ENCODE measurements at regions not wholly inside any gene's neighbourhood (a gene's known extent, or its start where the extent isn't known, plus 50 kb on each side); places are given as distances from the start of the nearest gene placed in this dataset.

GRCh38 chr3:152172460-152172859 is 96.3 kb upstream of the MBNL1 start:
- ChIA-PET POLR2A (no interaction called here), CTCF (interaction anchor here (1.1 kb wide), 1 partner anchor 11 kb away, joined by 3 read pairs; no protein-coding TSS in a partner anchor)
- Histone ChIP-seq H3K36me3 (replicated peaks in 1 of 2; ENCODE audit: control extremely low read depth in 1 of 2, control insufficient read depth in 1 of 2, extremely low read depth in 1 of 2, insufficient read depth in 2 of 2, low read length in 1 of 2) (peaks cover 0 to 10% of the 10 kb centered on the region in 2 experiments), H3K9ac (ENCODE audit: low read length) (no peak overlapping the region), H3K27ac (ENCODE audit: low read length in 2 of 2) (no peak overlapping the region), H3K9me3 (ENCODE audit: control extremely low read depth in 1 of 3, control insufficient read depth in 2 of 3, insufficient read depth in 1 of 3, low read length in 2 of 3) (peaks cover 0 to 3% (median 2%) of the 10 kb centered on the region in 3 donors), H3K4me2 (replicated peaks; ENCODE audit: low read depth, low read length, poor library complexity, severe bottlenecking) (no peak overlapping the region), H3K27me3 (replicated peaks in 1 of 4; ENCODE audit: control extremely low read depth in 1 of 4, control insufficient read depth in 3 of 4, insufficient read depth in 4 of 4, low read length in 3 of 4) (no peaks in the 10 kb centered on the region), H4K20me1 (ENCODE audit: control insufficient read depth, insufficient read depth, low read length, poor library complexity, severe bottlenecking) (no peaks in the 10 kb centered on the region), H2AFZ (ENCODE audit: insufficient read depth, low read depth, low read length, poor library complexity, severe bottlenecking) (no peak overlapping the region), H3K79me2 (ENCODE audit: control insufficient read depth, insufficient read depth, low read length) (peaks cover 7% of the 10 kb centered on the region), H3K4me3 (ENCODE audit: control extremely low read depth in 1 of 5, extremely low read depth in 1 of 5, insufficient read depth in 1 of 5, low read depth in 2 of 5, low read length in 4 of 5) (no peak overlapping the region), H3K4me1 (ENCODE audit: control insufficient read depth in 2 of 2, insufficient read depth in 2 of 2, low read length in 2 of 2) (no peaks in the 10 kb centered on the region)
- no peak overlapping the region for H3K4me3 Mint-ChIP-seq
- TF ChIP-seq CTCF (IDR thresholded peaks at IDR 0.05) (no peak), EZH2 (IDR thresholded peaks at IDR 0.05; ENCODE audit: borderline replicate concordance, insufficient read depth, low read depth, low read length, poor library complexity, severe bottlenecking) (no peak)
- DNase-seq (no peak), ATAC-seq (ENCODE audit: low read depth) (no peak)
- H3K27me3 Mint-ChIP-seq = no peaks in the 10 kb centered on the region
- peaks cover 2% of the 10 kb centered on the region for H3K9me3 Mint-ChIP-seq (ENCODE audit: insufficient read depth)
- no peaks in the 10 kb centered on the region for H3K4me1 Mint-ChIP-seq
- no peak overlapping the region for H3K27ac Mint-ChIP-seq
- intact Hi-C loops (cut with micrococcal nuclease) = loop anchor here (10.0 kb wide), 1 partner anchor 402 kb away; no protein-coding TSS in a partner anchor
- WGBS (ENCODE audit: insufficient coverage) = 100% methylated on average over 1 of the region's 1 CpG

GRCh38 chr3:152173627-152174026 is 95.1 kb upstream of the MBNL1 start:
- POLR2A ChIA-PET = no interaction called here
- no peak overlapping the region for H2AFZ ChIP-seq (ENCODE audit: insufficient read depth, low read depth, low read length, poor library complexity, severe bottlenecking)
- no peak overlapping the region for H3K27ac ChIP-seq (ENCODE audit: low read length in 2 of 2)
- H3K27me3 Mint-ChIP-seq = no peaks in the 10 kb centered on the region
- no peak overlapping the region for H3K9ac ChIP-seq (ENCODE audit: low read length)
- CTCF ChIA-PET = no interaction called here
- no peak overlapping the region for H3K27ac Mint-ChIP-seq
- peaks cover 13% of the 10 kb centered on the region for H3K79me2 ChIP-seq (ENCODE audit: control insufficient read depth, insufficient read depth, low read length)
- no peaks in the 10 kb centered on the region for H3K27me3 ChIP-seq (replicated peaks in 1 of 4; ENCODE audit: control extremely low read depth in 1 of 4, control insufficient read depth in 3 of 4, insufficient read depth in 4 of 4, low read length in 3 of 4)
- no peak for TF ChIP-seq EZH2 (IDR thresholded peaks at IDR 0.05; ENCODE audit: borderline replicate concordance, insufficient read depth, low read depth, low read length, poor library complexity, severe bottlenecking)
- TF ChIP-seq CTCF (IDR thresholded peaks at IDR 0.05) = no peak
- no peaks in the 10 kb centered on the region for H3K4me1 ChIP-seq (ENCODE audit: control insufficient read depth in 2 of 2, insufficient read depth in 2 of 2, low read length in 2 of 2)
- no peak for ATAC-seq (ENCODE audit: low read depth)
- DNase-seq = no peak
- no peak overlapping the region for H3K4me3 ChIP-seq (ENCODE audit: control extremely low read depth in 1 of 5, extremely low read depth in 1 of 5, insufficient read depth in 1 of 5, low read depth in 2 of 5, low read length in 4 of 5)
- H3K4me2 ChIP-seq (replicated peaks; ENCODE audit: low read depth, low read length, poor library complexity, severe bottlenecking) = no peak overlapping the region
- peaks cover 0 to 3% (median 2%) of the 10 kb centered on the region in 3 donors for H3K9me3 ChIP-seq (ENCODE audit: control extremely low read depth in 1 of 3, control insufficient read depth in 2 of 3, insufficient read depth in 1 of 3, low read length in 2 of 3)
- intact Hi-C loops (cut with micrococcal nuclease) = loop anchor here (10.0 kb wide), 1 partner anchor 401 kb away; no protein-coding TSS in a partner anchor
- no peaks in the 10 kb centered on the region for H4K20me1 ChIP-seq (ENCODE audit: control insufficient read depth, insufficient read depth, low read length, poor library complexity, severe bottlenecking)
- no peak overlapping the region for H3K4me3 Mint-ChIP-seq
- peaks cover 0 to 10% of the 10 kb centered on the region in 2 experiments for H3K36me3 ChIP-seq (replicated peaks in 1 of 2; ENCODE audit: control extremely low read depth in 1 of 2, control insufficient read depth in 1 of 2, extremely low read depth in 1 of 2, insufficient read depth in 2 of 2, low read length in 1 of 2)
- no peaks in the 10 kb centered on the region for H3K4me1 Mint-ChIP-seq
- peaks cover 2% of the 10 kb centered on the region for H3K9me3 Mint-ChIP-seq (ENCODE audit: insufficient read depth)
- no CpG with 5 or more reads among the region's 1 CpG for WGBS (ENCODE audit: insufficient coverage)

All from B cell (primary cell).